ENCODE measurements at regions not wholly inside any gene's neighbourhood (a gene's known extent, or its start where the extent isn't known, plus 50 kb on each side); places are given as distances from the start of the nearest gene placed in this dataset.

- no peak for DNase-seq
These were observed 874.9 kb upstream of the FLRT2 start for GRCh38 chr14:84655014-84655413.

DNA sequence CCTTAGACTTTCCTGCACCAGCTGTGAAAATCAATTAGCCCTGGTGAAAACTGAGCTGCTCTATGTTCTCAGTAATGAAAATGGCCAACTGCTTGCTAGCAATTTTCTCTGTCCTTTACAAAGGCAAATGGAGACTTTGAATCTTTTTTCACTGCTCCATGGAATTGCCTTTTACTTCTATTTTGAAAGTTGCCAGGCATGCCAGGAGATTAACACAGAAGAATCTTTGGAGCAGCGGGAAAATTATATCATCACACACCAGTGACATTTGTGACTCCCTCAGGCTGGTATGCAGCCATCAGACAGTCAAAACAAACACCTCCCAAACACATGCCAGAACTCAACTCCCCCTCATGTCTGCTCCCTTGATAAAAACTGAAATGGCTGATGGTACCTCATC lies 872.0 kb upstream of the FLRT2 start:
- DNase-seq = no peak

GRCh38 chr14:84670796-84671195 lies 859.1 kb upstream of the FLRT2 start:
- no peak for DNase-seq

DNA sequence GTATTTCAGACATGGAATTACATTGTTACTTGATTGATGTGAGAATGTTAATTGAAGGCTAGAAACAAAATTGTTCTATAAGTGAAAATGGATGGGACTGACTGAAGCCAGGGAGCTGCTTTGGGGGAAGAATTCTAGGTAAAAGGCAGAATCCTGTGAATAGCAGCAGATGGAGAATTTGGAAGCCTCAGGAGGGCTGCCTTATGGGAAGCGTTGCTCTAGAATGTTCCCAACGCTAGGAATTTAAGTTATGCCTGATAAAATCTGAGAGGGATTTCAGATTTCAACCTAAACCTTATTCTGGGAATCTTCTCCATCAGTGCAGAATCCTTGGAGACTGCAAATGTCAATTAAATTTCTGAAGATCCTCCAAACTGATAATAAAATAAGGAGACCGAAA lies 858.2 kb upstream of the FLRT2 start:
- no peak for DNase-seq

- no peak for DNase-seq
These were observed 855.3 kb upstream of the FLRT2 start for GRCh38 chr14:84674636-84675035.

DNA sequence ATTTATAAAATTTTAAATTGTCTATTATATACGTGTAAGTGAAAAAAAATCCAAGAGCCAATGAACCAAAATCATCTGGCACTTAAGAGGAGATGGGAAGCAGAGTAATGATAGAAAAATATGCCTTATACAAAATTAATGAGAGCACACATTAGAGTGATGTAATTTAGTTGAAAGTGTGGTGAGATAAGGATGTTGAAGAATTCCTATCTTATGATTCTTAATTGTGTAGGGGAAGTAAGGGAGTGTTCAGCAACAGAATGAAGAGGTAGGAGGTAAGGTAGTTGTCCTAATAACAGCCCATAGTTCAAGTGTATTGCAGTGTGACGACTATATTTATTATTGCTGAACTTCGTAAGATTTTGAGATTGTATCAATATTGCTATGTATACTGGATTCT lies 843.4 kb upstream of the FLRT2 start:
- DNase-seq = no peak

DNA sequence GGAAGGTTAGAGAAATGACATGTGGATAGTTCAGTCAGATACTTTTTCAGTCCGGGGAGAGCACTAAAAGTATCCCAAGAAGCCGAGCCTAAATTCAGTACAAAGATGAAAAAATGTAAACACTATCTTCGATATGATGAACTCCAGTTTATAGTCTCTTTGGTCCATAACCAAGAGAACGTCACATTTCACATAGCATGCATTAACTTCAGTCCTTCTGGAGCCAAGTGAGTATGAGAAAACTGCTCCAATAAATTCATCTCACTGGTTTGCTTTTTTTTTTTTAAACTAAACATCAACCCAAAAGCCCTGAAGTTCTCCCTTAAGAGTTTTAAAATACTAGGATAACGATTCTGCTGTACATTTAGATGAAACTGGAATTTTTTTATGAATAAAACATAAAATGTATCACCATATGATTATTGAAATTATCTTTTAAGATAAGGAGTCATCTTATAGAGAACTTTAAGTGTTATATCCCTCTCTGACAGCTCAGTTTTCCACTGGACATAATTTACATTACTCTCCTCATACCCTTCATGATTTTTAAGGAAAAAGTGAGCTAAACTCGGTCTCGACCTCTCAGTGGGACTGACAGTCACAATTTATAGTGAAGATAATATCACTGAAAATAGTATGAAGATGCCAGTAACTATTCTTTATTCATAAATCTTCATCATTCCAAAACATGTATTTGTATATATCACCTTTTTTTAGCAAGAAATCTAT lies 841.5 kb upstream of the FLRT2 start:
- no peak for DNase-seq

GRCh38 chr14:84694161-84694560 lies 835.8 kb upstream of the FLRT2 start:
- no peak for DNase-seq

DNA sequence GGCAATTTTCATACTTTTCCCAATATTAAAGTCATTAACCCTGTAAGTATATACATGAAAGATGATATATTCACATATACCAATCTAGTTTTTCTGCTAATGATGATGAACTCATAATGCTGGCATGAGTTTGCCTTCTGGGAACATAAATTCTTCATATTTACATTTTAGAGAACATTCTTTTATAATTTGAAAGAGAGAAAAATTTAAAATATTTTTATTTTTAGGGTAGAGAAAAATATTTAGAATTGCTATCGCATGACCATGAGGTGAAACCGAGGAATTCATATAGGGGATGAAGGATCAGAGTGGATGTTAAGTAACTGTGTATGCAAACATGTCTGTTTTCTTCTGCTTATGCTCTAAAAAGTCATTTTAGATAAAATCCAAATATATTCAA lies 825.3 kb upstream of the FLRT2 start:
- DNase-seq = no peak

GRCh38 chr14:84707830-84708229 lies 822.1 kb upstream of the FLRT2 start:
- DNase-seq = no peak

DNA sequence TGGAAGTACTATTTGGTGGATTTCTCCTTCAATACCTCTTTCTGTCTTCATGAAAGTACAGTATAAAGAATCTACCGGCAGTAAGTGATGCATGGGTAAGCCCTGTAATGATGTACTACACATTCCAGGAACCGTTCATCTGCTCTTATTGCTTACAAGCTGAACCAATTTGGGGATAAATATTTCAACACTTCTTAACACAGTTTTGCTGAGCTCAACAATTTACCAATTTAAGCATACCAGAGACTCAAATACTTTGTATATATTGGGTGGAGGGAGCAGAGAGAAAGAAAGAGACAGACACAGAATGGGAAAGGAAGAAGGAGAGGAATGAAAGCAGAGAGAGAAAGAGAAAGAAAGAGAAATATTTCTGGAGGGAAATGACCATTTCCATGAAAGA lies 821.1 kb upstream of the FLRT2 start:
- DNase-seq = no peak

DNA sequence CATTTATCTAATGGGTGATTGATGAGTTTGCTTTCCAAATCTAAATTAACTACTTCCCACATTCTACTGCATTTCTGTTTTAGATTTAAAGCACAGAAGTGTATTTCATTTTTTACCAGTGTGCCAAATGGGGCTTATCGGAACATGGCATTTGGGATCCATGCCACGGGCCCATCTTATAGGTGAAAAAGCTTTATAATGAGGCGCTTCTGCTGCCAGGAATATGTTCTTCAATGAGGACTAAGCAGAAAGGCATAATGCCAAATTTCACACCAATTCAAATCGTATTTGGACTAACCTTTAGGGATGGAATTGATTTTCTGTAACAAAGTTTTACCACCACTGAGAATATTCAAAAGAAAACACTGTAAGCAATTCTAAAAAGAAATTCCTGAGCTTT lies 803.5 kb upstream of the FLRT2 start:
- DNase-seq = no peak

- no peak for DNase-seq
These were observed 780.6 kb upstream of the FLRT2 start for GRCh38 chr14:84749191-84749955.

- DNase-seq = no peak
These were observed 779.7 kb upstream of the FLRT2 start for GRCh38 chr14:84750284-84750683.

- DNase-seq = no peak
These were observed 779.0 kb upstream of the FLRT2 start for GRCh38 chr14:84750763-84751554.

DNA sequence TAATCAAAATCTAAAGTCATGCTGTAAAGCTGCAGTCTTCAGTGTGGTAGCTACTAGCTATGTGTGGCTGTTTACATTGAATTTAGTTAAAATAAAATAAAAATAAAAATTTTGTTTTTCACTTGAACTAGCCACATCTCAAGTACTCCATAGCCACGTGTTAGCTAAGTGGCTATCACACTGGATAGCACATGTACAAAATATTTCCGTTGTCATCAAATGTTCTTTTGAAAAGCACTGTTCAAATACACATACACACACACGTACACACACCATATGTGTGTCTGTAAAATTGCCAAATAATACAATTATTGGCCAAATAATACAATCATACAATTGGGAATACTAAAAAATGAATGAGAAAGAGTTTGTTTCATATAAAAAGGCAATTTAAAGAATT lies 778.2 kb upstream of the FLRT2 start:
- DNase-seq = no peak

DNA sequence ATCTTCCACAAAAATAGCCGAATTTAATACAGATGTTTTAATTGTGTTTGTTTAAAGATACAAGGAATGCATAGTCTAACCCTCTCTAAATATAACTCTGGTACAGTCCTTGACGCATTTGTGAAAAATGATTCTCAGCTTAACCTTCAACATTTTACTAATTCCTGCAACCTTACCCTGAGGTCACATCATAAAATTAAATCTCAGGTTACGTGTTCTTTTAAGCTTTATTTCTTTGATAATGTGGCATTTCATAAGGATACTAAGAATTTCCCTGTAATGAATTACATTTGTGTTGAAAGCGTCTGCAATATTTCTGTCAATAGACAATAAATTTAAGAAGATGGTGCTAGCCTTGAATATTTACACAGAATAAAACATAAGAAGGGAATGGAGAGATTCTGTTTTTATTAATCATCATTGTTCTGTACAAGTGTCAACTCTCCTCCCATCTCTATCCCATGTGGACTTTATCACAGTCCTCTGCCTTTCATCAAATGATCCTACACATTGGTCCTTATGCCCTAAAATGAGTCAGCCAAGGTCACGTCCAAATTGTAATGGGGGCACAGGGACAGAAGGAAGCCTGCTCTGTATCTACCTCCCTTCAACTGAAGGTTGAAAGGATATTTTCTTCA lies 769.3 kb upstream of the FLRT2 start:
- DNase-seq = no peak

- DNase-seq = no peak
These were observed 762.5 kb upstream of the FLRT2 start for GRCh38 chr14:84767434-84767833.

DNA sequence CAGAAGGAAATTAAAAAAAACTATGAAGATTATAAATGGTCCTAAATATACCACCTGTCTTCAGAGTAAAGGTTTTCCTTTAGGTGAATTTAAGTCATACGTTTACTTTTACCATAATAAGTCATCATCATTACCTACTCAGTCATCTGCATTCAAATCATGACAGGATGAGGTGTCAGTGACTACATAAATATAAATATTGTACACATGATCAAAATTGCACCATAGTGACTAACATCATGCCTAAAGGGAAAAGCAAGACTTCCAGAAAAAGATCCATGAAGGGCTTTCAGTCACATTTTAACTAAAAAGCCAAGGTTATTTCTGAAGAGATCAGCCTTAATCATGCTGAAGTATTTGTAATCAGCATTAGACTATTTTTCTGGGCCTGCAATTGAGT lies 759.9 kb upstream of the FLRT2 start:
- no peak for DNase-seq

GRCh38 chr14:84777356-84777755 lies 752.6 kb upstream of the FLRT2 start:
- no peak for DNase-seq

DNA sequence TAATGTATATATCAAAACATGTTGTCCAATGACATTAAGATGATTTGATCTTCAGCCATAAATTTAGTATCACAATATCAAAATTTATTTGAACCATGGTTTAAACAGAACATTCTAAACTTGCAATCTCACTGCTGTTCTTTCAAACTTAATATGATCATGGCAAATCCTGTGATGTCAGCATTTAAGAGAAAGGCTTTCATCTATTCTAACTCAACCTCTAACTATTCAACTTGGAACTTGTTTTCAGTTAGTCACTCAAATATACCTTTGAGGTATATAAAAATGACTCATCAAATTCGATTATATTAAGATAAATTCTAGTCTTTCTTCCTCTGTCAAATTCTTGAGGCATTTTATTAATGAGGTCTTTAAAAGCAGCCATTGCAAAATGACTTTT lies 747.0 kb upstream of the FLRT2 start:
- no peak for DNase-seq

GRCh38 chr14:84783511-84783910 lies 746.4 kb upstream of the FLRT2 start:
- no peak for DNase-seq

- no peak for DNase-seq
These were observed 743.9 kb upstream of the FLRT2 start for GRCh38 chr14:84785996-84786395.

Measured in NCI-H1930 (cell line).